Germinal center (tissue), 1 donor: ENCODE measurements at regions not wholly inside any gene's neighbourhood (a gene's known extent, or its start where the extent isn't known, plus 50 kb on each side); places are given as distances from the start of the nearest gene placed in this dataset.
"Not testable (repeated sequence)": the region's sequence is repeated elsewhere in the genome, so short reads cannot be mapped to it uniquely, and the experiment has no call there.

Experiments used
- DNase-seq: peaks from one replicate; pipeline ENCODE4 v3.0.0; 2012; ENCODE audit warnings: mixed read lengths, low spot score

GRCh38 chr6:12618296-12618695, 98.3 kb upstream of the PHACTR1 start:
- no peak for DNase-seq

- DNase-seq = no peak
Measured at GRCh38 chr6:12621754-12622153, 94.8 kb upstream of the PHACTR1 start.

GRCh38 chr6:12622566-12622965, 94.0 kb upstream of the PHACTR1 start:
- no peak for DNase-seq

DNA sequence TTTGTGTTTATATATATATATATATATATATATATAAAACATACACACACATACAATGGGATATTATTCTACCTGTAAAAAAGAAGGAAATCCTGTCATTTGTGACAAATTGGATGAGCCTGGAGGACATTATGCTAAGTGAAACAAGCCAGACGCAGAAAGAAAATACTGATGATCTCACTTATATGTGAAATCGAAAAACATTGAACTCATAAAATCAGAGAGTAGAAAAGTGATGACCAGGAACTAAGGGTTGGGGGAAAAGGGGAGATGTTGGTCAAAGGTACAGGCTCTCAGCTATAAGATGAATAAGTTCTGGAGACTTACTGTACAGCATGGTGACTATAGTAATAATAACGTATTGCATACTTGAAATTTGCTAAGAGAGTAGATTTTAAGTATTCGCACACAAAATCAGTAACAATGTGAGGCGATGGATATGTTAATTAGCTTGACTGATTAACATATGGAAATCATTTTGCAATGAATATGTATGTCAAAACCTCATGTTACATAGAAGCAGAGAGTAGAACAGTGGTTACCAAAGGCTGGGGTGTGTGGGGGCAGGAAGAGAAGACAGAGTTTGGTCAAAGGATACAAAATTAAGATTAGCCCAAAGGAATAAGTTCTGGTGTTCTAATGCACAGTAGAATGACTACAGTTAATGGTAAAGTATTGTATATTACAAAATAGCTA, 92.3 kb upstream of the PHACTR1 start:
- no peak for DNase-seq

GRCh38 chr6:12627053-12627452, 89.5 kb upstream of the PHACTR1 start:
- DNase-seq = no peak

DNA sequence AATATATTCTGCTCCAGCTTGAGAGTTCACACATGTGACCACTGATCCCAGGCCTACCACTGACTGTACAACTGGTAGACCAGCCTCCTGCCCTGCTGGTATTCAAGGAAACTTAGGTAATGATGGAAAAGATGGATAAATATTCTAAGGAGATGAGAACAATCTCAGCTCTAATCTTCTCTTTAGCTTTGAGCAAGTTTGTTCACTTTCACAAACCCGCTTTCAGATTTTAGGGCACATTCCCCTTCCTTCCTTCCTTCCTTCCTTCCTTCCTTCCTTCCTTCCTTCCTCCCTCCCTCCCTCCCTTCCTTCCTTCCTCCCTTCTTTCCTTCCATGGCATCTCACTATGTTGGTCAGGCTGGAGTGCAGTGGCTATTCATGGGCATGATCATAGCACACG, 88.2 kb upstream of the PHACTR1 start:
- no peak for DNase-seq

- not testable (repeated sequence) for DNase-seq
Measured at GRCh38 chr6:12633746-12634145, 82.8 kb upstream of the PHACTR1 start.

- no peak for DNase-seq
Measured at GRCh38 chr6:12635375-12635774, 81.2 kb upstream of the PHACTR1 start.

DNA sequence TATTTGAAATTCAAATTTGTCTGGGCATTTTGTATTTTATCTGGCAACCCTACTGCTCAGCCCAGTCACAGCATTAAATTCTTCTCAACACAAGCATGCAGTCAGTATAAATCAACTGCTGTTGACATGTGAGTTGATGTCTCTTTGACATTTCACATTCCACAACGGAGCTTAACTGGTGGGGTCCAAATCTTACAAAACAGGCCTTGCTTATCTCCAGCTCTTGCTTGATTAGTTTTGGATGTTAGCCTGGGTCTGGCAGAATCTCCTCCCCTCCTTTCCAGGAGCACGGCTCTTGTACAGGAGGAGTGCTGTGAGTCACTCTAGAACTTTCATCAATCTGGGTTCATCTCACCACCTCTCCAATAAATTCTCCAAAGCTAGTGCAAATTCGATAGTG, 80.8 kb upstream of the PHACTR1 start:
- DNase-seq = no peak

DNA sequence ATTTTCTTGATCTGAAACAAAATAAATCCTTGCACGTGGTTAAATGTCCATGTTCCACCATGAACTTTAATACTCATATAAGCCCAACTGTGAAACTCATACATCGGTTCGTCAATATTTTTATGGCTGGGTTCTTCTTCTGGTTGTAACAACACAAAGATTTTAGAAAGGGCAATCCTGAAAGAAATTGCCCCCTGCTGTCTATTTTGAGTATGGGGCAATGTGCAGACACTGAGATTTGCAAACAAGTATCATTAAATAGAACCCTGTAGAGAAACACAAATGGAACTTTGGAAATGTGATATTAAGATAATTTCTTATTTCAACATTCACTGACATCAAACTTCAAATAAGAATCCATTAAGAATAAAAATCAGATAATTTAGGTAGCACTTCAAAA, 80.2 kb upstream of the PHACTR1 start:
- no peak for DNase-seq

DNA sequence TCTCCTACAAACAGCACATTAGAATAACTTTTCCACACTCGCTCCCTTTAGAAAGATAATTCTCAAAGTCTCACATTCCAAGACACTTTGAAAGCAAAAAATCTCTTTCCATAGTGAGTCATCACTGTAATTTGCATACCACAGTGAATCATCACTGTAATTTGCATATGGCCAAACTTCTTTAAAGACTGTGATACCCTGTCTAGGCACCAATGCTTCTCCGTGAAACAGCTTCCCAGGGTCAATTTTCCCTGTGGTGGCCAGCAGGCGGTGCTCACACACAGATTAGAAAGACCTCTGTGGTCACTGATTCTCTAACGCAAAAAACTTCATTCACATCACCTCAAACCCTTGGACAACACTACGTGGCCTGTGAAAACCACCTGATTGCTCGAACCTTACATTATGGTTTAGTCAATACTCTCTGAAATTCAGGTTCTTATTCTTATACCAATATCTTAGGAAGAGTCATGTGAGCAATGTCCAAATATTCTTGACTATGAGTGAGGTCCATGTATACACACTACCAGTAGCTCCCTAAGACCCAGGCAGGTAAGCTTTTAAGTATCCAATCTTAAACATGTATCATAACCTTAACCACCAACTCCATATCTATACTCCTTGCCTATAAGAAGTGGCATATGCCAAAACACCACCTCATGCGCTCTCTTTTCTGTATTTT, 78.5 kb upstream of the PHACTR1 start:
- DNase-seq = peak; percentile 4

DNA sequence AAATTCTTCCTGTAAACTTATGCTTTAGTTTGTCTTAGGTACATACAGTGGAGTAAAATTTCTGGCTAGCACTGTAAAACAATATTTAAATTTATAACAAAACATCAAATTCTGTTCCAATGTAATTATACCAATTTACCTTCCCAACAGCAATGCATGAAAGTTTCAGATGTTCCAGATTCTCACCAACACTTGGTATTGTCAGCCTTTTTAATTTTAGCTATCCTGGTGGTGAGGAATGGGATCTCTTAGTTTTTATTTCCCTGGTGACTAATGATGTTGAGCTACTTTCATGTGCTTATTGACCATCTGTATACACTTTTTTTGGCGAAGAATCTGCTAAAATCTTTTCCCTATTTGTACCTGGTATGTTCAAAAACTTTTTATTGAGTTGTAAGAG, 76.1 kb upstream of the PHACTR1 start:
- no peak for DNase-seq

GRCh38 chr6:12641785-12642184, 74.8 kb upstream of the PHACTR1 start:
- not testable (repeated sequence) for DNase-seq

DNA sequence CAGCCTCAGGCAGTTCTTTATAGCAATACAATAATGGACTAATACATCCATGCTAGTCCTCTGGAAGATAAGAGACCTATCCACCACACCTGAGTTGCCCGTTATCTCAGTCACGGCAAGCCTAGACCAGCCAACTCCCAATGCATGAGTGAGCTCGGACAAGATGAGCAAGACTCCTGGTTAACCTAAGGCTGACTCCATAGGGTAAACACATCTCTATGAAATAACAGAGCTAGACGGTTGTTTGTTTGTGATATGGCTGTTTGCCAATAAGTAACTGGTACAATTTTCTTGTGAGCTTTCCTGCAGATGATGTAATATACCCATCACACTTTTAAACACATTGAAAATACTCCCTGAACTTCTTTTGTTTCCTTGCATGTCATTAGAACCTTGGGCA, 70.6 kb upstream of the PHACTR1 start:
- DNase-seq = no peak

DNA sequence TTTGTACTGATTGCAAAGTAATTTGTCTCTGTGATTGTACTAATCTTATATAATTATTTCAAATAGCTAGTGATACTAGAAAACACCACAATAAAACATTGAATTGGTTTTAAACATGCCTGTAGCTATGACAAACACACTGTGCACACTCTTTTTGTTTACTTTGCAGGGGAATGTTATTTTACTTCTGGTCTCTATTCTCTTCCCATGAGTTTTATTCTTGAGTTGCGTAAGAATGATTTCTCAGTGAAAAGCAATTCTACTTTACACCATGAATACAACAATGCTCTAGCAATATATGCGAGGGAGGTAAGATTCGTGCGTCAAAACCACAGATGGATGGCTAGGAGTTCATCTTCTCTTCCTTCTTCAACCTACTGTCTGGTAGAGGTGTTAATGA, 68.4 kb upstream of the PHACTR1 start:
- DNase-seq = no peak

GRCh38 chr6:12649325-12649724, 67.2 kb upstream of the PHACTR1 start:
- DNase-seq = no peak

DNA sequence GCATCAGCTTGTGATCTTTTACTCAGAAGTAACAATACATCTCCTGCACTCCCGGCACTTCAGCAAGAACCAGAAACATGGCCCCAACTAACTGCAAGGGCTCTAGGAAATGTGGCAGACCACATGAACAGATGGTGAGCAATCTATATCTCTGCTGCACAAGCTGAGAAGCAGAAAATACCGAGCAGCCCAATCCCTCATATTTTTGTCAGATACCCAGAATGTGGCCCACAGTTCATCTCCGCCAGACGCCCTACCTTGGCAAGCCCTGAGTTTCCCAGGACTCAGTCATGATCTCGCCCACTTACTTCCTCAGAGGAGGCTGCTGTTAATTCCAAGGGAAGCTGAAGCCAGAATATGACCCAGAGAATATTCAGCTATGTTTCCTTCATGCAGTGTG, 63.1 kb upstream of the PHACTR1 start:
- DNase-seq = no peak

GRCh38 chr6:12654107-12654506, 62.5 kb upstream of the PHACTR1 start:
- no peak for DNase-seq

- DNase-seq = no peak
Measured at GRCh38 chr6:12654514-12654913, 62.1 kb upstream of the PHACTR1 start.

- DNase-seq = no peak
Measured at GRCh38 chr6:12656906-12657305, 59.7 kb upstream of the PHACTR1 start.

DNA sequence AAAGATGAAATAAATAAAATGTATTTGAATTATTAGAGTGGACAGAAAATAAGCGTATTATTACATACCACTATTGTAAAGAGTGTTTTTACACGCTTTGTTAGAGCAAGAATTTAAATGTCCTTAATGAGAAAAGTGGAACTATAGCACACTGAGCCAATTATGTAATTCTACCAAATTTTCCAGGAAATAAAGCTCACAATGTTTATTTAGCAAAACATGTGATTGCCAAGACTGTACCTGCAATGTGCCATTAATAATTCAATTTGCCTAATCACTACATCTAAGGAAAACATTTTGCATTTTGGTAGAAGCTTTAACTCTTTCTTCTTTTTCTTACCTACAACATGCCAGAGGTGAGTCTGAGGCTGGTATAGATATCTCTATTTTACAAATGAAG, 58.7 kb upstream of the PHACTR1 start:
- DNase-seq = no peak

- DNase-seq = no peak
Measured at GRCh38 chr6:12661432-12662089, 55.0 kb upstream of the PHACTR1 start.
